Activated CD4-positive, alpha-beta T cell treated with anti-CD3 and anti-CD28 coated beads, Interleukin-2, amount 10 ng/mL, durations not matched to agents 7 days and 5 days (primary cell): ENCODE measurements at regions not wholly inside any gene's neighbourhood (a gene's known extent, or its start where the extent isn't known, plus 50 kb on each side); places are given as distances from the start of the nearest gene placed in this dataset.

Experiments
- CTCF ChIA-PET: fragments of 350-600 bp; sonication (Branson Sonifier 250); formaldehyde crosslinking; loops from one replicate; lab custom pipeline; 2021; ENCODE audit warnings: antibody characterized with exemption; lab: Charles Lee
- POLR2A ChIA-PET: fragments of 350-600 bp; sonication (Branson Sonifier 250); formaldehyde crosslinking; loops from one replicate; lab custom pipeline; 2021; ENCODE audit warnings: antibody characterized with exemption; lab: Charles Lee
- DNase-seq: peaks from one replicate; pipeline ENCODE4 v3.0.0-alpha.2; 2020
- H3K27ac Mint-ChIP-seq: one replicate; pipeline ENCODE4 v1.8.0; 2021; ENCODE audit warnings: mild to moderate bottlenecking, moderate library complexity, mixed read lengths
- H3K27me3 Mint-ChIP-seq: one replicate; pipeline ENCODE4 v1.8.0; 2021; ENCODE audit warnings: mixed read lengths
- H3K36me3 Mint-ChIP-seq: one replicate; pipeline ENCODE4 v1.8.0; 2021; ENCODE audit warnings: low read depth, mixed read lengths
- H3K4me1 Mint-ChIP-seq: one replicate; pipeline ENCODE4 v1.8.0; 2021; ENCODE audit warnings: mixed read lengths
- H3K4me3 Mint-ChIP-seq: one replicate; pipeline ENCODE4 v1.8.0; 2021; ENCODE audit warnings: mild to moderate bottlenecking, moderate library complexity, mixed read lengths
- H3K9me3 Mint-ChIP-seq: one replicate; pipeline ENCODE4 v1.8.0; 2021; ENCODE audit warnings: mixed read lengths

GRCh38 chr13:80126389-80127068 is 214.4 kb downstream of the SPRY2 start:
- H3K36me3 Mint-ChIP-seq = no peaks in the 10 kb centered on the region
- CTCF ChIA-PET = no interaction called here

GRCh38 chr13:80123945-80124344 is 217.0 kb downstream of the SPRY2 start:
- H3K4me1 Mint-ChIP-seq = no peaks in the 10 kb centered on the region
- ChIA-PET CTCF (no interaction called here), POLR2A (no interaction called here)
- no peaks in the 10 kb centered on the region for H3K9me3 Mint-ChIP-seq
- H3K36me3 Mint-ChIP-seq = no peaks in the 10 kb centered on the region
- no peak overlapping the region for H3K4me3 Mint-ChIP-seq
- no peak overlapping the region for H3K27ac Mint-ChIP-seq
- H3K27me3 Mint-ChIP-seq = no peaks in the 10 kb centered on the region
- DNase-seq = no peak

More at GRCh38 chr13:80126389-80127068, 214.4 kb downstream of the SPRY2 start:
- POLR2A ChIA-PET = no interaction called here
- Mint-ChIP-seq H3K27ac (no peak overlapping the region), H3K27me3 (no peaks in the 10 kb centered on the region), H3K4me3 (no peak overlapping the region), H3K9me3 (no peaks in the 10 kb centered on the region), H3K4me1 (no peaks in the 10 kb centered on the region)
- no peak for DNase-seq

- Mint-ChIP-seq H3K9me3 (no peaks in the 10 kb centered on the region), H3K27me3 (no peaks in the 10 kb centered on the region), H3K4me1 (no peaks in the 10 kb centered on the region), H3K36me3 (no peaks in the 10 kb centered on the region), H3K4me3 (no peak overlapping the region), H3K27ac (no peak overlapping the region)
- POLR2A ChIA-PET = no interaction called here
- DNase-seq = no peak
- CTCF ChIA-PET = no interaction called here
These were observed 219.9 kb downstream of the SPRY2 start for GRCh38 chr13:80121038-80121437.

GRCh38 chr13:80118506-80118905 is 222.4 kb downstream of the SPRY2 start:
- Mint-ChIP-seq H3K9me3 (no peaks in the 10 kb centered on the region), H3K27ac (no peak overlapping the region), H3K27me3 (no peaks in the 10 kb centered on the region), H3K4me1 (no peaks in the 10 kb centered on the region), H3K4me3 (no peak overlapping the region), H3K36me3 (no peaks in the 10 kb centered on the region)
- POLR2A ChIA-PET = no interaction called here
- CTCF ChIA-PET = no interaction called here
- no peak for DNase-seq

GRCh38 chr13:80118099-80118498 is 222.8 kb downstream of the SPRY2 start:
- POLR2A ChIA-PET = no interaction called here
- H3K4me1 Mint-ChIP-seq = no peaks in the 10 kb centered on the region

GRCh38 chr13:80117515-80117914 is 223.4 kb downstream of the SPRY2 start:
- Mint-ChIP-seq H3K9me3 (no peaks in the 10 kb centered on the region), H3K36me3 (no peaks in the 10 kb centered on the region), H3K27ac (no peak overlapping the region), H3K4me1 (no peaks in the 10 kb centered on the region), H3K4me3 (no peak overlapping the region), H3K27me3 (no peaks in the 10 kb centered on the region)
- DNase-seq = no peak
- ChIA-PET POLR2A (no interaction called here), CTCF (no interaction called here)

More at GRCh38 chr13:80118099-80118498, 222.8 kb downstream of the SPRY2 start:
- Mint-ChIP-seq H3K4me3 (no peak overlapping the region), H3K9me3 (no peaks in the 10 kb centered on the region), H3K36me3 (no peaks in the 10 kb centered on the region), H3K27me3 (no peaks in the 10 kb centered on the region), H3K27ac (no peak overlapping the region)
- CTCF ChIA-PET = no interaction called here
- no peak for DNase-seq

GRCh38 chr13:80116107-80116506 is 224.8 kb downstream of the SPRY2 start:
- no peak overlapping the region for H3K27ac Mint-ChIP-seq
- H3K4me1 Mint-ChIP-seq = no peaks in the 10 kb centered on the region
- no peak for DNase-seq
- no peaks in the 10 kb centered on the region for H3K36me3 Mint-ChIP-seq
- no peak overlapping the region for H3K4me3 Mint-ChIP-seq
- ChIA-PET CTCF (no interaction called here), POLR2A (no interaction called here)
- no peaks in the 10 kb centered on the region for H3K9me3 Mint-ChIP-seq
- no peaks in the 10 kb centered on the region for H3K27me3 Mint-ChIP-seq

- H3K36me3 Mint-ChIP-seq = no peaks in the 10 kb centered on the region
- CTCF ChIA-PET = no interaction called here
- POLR2A ChIA-PET = no interaction called here
- no peaks in the 10 kb centered on the region for H3K27me3 Mint-ChIP-seq
- H3K27ac Mint-ChIP-seq = no peak overlapping the region
- H3K4me3 Mint-ChIP-seq = no peak overlapping the region
- H3K4me1 Mint-ChIP-seq = no peaks in the 10 kb centered on the region
- no peaks in the 10 kb centered on the region for H3K9me3 Mint-ChIP-seq
- no peak for DNase-seq
These were observed 225.3 kb downstream of the SPRY2 start for GRCh38 chr13:80115616-80116015.

GRCh38 chr13:80113714-80114454 is 227.0 kb downstream of the SPRY2 start:
- H3K9me3 Mint-ChIP-seq = no peaks in the 10 kb centered on the region
- CTCF ChIA-PET = no interaction called here
- POLR2A ChIA-PET = no interaction called here
- no peak overlapping the region for H3K4me3 Mint-ChIP-seq
- no peaks in the 10 kb centered on the region for H3K36me3 Mint-ChIP-seq
- no peak for DNase-seq
- no peaks in the 10 kb centered on the region for H3K27me3 Mint-ChIP-seq
- H3K27ac Mint-ChIP-seq = no peak overlapping the region
- H3K4me1 Mint-ChIP-seq = no peaks in the 10 kb centered on the region

- no peaks in the 10 kb centered on the region for H3K4me1 Mint-ChIP-seq
- H3K4me3 Mint-ChIP-seq = no peak overlapping the region
- no peaks in the 10 kb centered on the region for H3K27me3 Mint-ChIP-seq
- CTCF ChIA-PET = no interaction called here
- no peak for DNase-seq
- H3K36me3 Mint-ChIP-seq = no peaks in the 10 kb centered on the region
- POLR2A ChIA-PET = no interaction called here
- H3K9me3 Mint-ChIP-seq = no peaks in the 10 kb centered on the region
- no peak overlapping the region for H3K27ac Mint-ChIP-seq
These were observed 231.6 kb downstream of the SPRY2 start for GRCh38 chr13:80109303-80109702.

GRCh38 chr13:80105350-80105749 is 235.6 kb downstream of the SPRY2 start:
- no peak for DNase-seq
- CTCF ChIA-PET = no interaction called here
- POLR2A ChIA-PET = no interaction called here

GRCh38 chr13:80101040-80101439 is 239.9 kb downstream of the SPRY2 start:
- no peaks in the 10 kb centered on the region for H3K36me3 Mint-ChIP-seq
- no peaks in the 10 kb centered on the region for H3K27me3 Mint-ChIP-seq
- H3K9me3 Mint-ChIP-seq = no peaks in the 10 kb centered on the region
- ChIA-PET CTCF (no interaction called here), POLR2A (no interaction called here)
- no peak overlapping the region for H3K27ac Mint-ChIP-seq
- DNase-seq = no peak
- no peaks in the 10 kb centered on the region for H3K4me1 Mint-ChIP-seq
- H3K4me3 Mint-ChIP-seq = no peak overlapping the region

More at GRCh38 chr13:80105350-80105749, 235.6 kb downstream of the SPRY2 start:
- no peak overlapping the region for H3K27ac Mint-ChIP-seq
- no peak overlapping the region for H3K4me3 Mint-ChIP-seq
- H3K9me3 Mint-ChIP-seq = no peaks in the 10 kb centered on the region
- H3K36me3 Mint-ChIP-seq = no peaks in the 10 kb centered on the region
- no peaks in the 10 kb centered on the region for H3K4me1 Mint-ChIP-seq
- H3K27me3 Mint-ChIP-seq = no peaks in the 10 kb centered on the region

- H3K4me3 Mint-ChIP-seq = no peak overlapping the region
- ChIA-PET CTCF (no interaction called here), POLR2A (no interaction called here)
- no peaks in the 10 kb centered on the region for H3K9me3 Mint-ChIP-seq
- no peaks in the 10 kb centered on the region for H3K36me3 Mint-ChIP-seq
- DNase-seq = no peak
- H3K27ac Mint-ChIP-seq = no peak overlapping the region
- H3K4me1 Mint-ChIP-seq = no peaks in the 10 kb centered on the region
- H3K27me3 Mint-ChIP-seq = no peaks in the 10 kb centered on the region
These were observed 240.3 kb downstream of the SPRY2 start for GRCh38 chr13:80100636-80101035.
